ENCODE measurements at regions not wholly inside any gene's neighbourhood (a gene's known extent, or its start where the extent isn't known, plus 50 kb on each side); places are given as distances from the start of the nearest gene placed in this dataset.
"Not testable (repeated sequence)": the region's sequence is repeated elsewhere in the genome, so short reads cannot be mapped to it uniquely, and the experiment has no call there.

DNA sequence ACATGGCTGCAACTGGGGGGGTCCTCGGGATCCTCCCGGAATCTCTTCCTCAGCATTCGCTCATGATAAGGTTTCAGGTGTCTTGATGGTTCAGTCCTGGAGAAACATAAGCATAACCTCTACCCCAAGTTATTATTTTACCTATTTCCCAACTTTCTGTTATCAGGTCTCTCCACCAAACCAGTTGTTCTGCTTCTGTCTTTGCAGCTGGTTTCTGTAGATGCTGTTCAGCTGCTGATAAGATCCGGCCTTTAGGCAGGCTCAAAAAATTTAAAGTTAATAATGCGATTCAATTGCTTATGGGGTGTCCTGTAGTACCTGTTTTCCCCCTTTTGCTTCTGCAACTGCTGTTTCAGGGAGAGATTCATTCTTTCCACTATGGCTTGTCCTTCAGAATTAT is 55.6 kb upstream of the LPCAT1 start:
- ATAC-seq = not testable (repeated sequence)

GRCh38 chr5:1576851-1577250 is 53.1 kb upstream of the LPCAT1 start:
- intact Hi-C loops (cut with DNase I); ATAC-seq; DNase-seq: not testable (repeated sequence)

More for the DNA sequence above, 55.6 kb upstream of the LPCAT1 start:
- DNase-seq; intact Hi-C loops (cut with DNase I): not testable (repeated sequence)

DNA sequence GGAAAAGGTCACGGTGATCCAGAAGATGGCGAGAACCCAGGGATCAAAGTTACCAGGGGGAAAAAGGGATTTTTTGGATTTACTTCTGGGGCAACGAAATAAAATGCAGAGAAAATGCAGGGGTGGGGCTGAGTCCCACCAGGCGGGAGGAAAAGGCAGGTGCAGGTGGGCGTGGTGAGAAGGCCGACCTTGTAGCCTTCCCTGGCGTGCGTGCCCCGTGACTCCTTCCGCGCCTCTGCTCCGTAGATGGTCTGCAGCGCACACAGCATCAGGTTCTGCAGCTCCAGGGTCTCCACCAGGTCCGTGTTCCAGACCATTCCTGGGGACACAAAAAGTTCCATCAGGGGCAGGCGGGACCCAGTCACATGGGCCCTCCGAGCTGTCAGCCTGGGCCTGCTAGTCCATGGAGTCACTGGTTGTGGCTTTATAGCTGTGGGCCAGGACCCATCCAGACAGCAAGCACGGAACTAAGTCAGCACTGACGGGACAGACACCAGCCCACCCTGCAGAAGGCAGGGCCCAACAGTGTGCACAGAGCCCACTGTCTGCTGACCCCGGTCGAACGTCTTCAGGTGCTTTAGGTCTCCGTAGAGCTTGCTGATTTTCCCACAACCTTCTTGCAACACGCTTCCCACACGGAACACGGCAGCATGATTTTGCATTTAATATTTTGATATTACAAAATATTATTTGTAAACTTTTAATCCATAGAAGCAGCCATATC is 52.4 kb upstream of the LPCAT1 start:
- DNase-seq; ATAC-seq; intact Hi-C loops (cut with DNase I): not testable (repeated sequence)

DNA sequence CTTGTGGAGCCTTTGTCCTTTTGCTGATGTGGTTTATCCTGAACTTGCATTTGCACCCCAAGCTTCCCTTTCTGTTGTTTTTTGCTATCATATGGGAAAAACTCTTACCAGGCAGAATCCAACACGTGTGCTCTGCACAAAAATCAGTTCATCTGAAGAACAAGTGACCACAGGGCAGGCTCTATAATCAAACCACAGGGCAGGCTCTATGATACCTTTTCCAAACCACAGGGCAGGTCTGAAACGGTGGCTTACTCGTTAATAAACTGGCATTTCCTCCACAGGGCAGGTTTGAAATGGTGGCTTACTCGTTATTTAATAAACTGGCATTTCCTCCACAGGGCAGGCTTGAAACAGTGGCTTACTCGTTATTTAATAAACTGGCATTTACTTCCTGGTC is 51.7 kb upstream of the LPCAT1 start:
- intact Hi-C loops (cut with DNase I); DNase-seq; ATAC-seq: not testable (repeated sequence)

DNA sequence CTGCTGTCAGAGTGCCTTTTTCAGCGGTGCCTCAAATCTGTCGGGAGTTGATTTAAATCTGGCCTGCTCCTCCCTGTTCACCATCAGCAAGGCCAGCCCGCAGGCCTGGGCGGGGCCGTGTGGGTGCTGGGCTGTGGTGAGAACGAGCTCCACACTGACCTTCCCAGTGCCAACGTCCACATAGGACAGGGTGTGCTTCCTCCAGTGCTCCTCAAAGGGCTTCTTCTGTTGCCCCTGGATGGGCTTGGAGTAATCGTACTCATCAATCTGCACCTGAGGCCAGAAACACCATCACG is 50.2 kb upstream of the LPCAT1 start:
- DNase-seq; ATAC-seq; intact Hi-C loops (cut with DNase I): not testable (repeated sequence)

DNA sequence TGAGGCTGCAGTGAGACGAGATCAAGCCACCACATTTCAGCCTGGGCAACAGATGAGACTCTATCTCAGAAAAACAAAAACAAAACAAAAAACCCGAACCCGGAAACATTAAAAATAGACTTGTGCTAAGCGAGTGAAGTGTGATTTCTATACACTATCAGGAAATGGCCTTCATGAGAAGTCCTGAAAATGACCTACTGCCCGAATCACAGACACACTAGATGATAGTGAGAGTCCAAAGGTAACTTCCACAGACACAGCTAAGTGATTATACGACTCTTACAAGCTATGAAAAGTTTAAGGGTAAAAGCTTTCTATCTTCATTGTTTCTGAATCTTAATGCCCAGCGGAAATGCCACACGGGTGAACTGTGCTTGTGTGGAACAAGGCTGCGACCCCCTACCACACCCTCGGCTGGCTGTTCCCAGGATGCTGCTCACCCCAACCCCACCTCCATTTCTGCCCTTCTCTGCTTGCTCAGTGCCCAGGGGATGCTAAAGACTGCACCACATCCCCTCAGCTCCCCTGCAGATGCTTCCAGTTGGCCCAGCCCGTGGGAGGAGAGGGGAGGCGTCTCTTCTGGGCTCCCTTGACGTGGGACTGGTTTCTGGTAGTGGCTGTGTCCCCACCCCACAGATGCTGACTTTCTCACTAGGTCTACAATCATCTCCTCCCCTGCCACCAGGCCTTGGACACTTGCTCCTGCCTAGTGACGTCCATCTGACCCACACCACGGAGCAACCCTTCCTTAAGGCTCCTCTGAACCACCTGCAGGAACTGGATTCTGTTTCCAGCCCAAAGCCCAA is 49.7 kb upstream of the LPCAT1 start:
- DNase-seq; intact Hi-C loops (cut with DNase I); ATAC-seq: not testable (repeated sequence)

Small RNAs in the stretch of these regions (microRNA-seq; reads per million reads assigned to microRNA genes)
- gene MIR4277 = 0 reads per million in 2 donors
